T-cell (primary cell): ENCODE measurements at regions not wholly inside any gene's neighbourhood (a gene's known extent, or its start where the extent isn't known, plus 50 kb on each side); places are given as distances from the start of the nearest gene placed in this dataset.
"Not testable (repeated sequence)": the region's sequence is repeated elsewhere in the genome, so short reads cannot be mapped to it uniquely, and the experiment has no call there.

Experiments
- ATAC-seq, 4 experiments: fragments of 200-7000 bp in 3 of 4; fragments of 150-1000 bp in 1 of 4; cut with Tn5 transposase; replicated peaks in 1 of 4; 1 replicate in 3 of 4; 2 replicates in 1 of 4; pipeline ENCODE4 v1.10.0; 2021; ENCODE audit warnings: moderate library complexity in 3 of 4, mild to moderate bottlenecking in 2 of 4, moderate number of reproducible peaks in 1 of 4
- CTCF ChIA-PET, 2 donors: fragments of 300-600 bp; sonication (Branson Sonifier 250); formaldehyde crosslinking; loops; one replicate each; lab custom pipeline; 2022; ENCODE audit warnings: antibody characterized with exemption in 2 of 2; lab: Charles Lee
- POLR2A ChIA-PET, 2 donors: fragments of 300-600 bp; sonication (Branson Sonifier 250); formaldehyde crosslinking; loops; one replicate each; lab custom pipeline; 2022; ENCODE audit warnings: antibody characterized with exemption in 2 of 2; lab: Charles Lee
- DNase-seq, 35 experiments: peaks; one replicate each; pipeline versions ENCODE4 v3.0.0 to v3.0.0-alpha.2; 2013 to 2023
- H3K27ac ChIP-seq: one replicate; pipeline ENCODE4 v1.5.1; 2013; ENCODE audit warnings: low read length
- H3K27me3 ChIP-seq, 2 experiments: replicated peaks in 1 of 2; 1 replicate in 1 of 2; 2 replicates in 1 of 2; pipeline versions ENCODE4 v1.6.1 to v1.7.0; 2013; ENCODE audit warnings: low read length in 1 of 2, mixed read lengths in 1 of 2; ENCODE audit not compliant: control insufficient read depth in 2 of 2, insufficient read depth in 2 of 2; ENCODE audit errors: extremely low read depth in 1 of 2
- H3K36me3 ChIP-seq, 2 donors: 1 replicate in 1 of 2; 2 replicates in 1 of 2; pipeline versions ENCODE4 v1.6.1 to v1.7.0; 2013; ENCODE audit warnings: low read length in 1 of 2; ENCODE audit not compliant: control insufficient read depth in 2 of 2, insufficient read depth in 1 of 2; ENCODE audit errors: extremely low read depth in 1 of 2
- H3K4me1 ChIP-seq, 2 experiments: 1 replicate in 1 of 2; 2 replicates in 1 of 2; pipeline versions ENCODE4 v1.6.1 to v1.7.0; 2013; ENCODE audit warnings: low read length in 2 of 2, mixed read lengths in 1 of 2; ENCODE audit not compliant: insufficient read depth in 2 of 2, control insufficient read depth in 1 of 2; ENCODE audit errors: extremely low read depth in 1 of 2
- H3K4me3 ChIP-seq, 2 donors: 1 replicate in 1 of 2; 2 replicates in 1 of 2; pipeline versions ENCODE4 v1.5.1 to v1.7.0; 2013; ENCODE audit warnings: mild to moderate bottlenecking in 2 of 2, low read length in 1 of 2, moderate library complexity in 1 of 2; ENCODE audit not compliant: control insufficient read depth in 1 of 2; ENCODE audit errors: extremely low read depth in 1 of 2
- H3K9me3 ChIP-seq: 2 replicates; pipeline ENCODE4 v1.7.0; 2013
- H3K27ac Mint-ChIP-seq, 2 donors: one replicate each; pipeline ENCODE4 v1.8.0; 2020 to 2021; ENCODE audit warnings: mild to moderate bottlenecking in 2 of 2, mixed read lengths in 2 of 2
- H3K27me3 Mint-ChIP-seq, 2 donors: one replicate each; pipeline ENCODE4 v1.8.0; 2021 to 2022; ENCODE audit warnings: mixed read lengths in 2 of 2
- H3K36me3 Mint-ChIP-seq: one replicate; pipeline ENCODE4 v1.8.0; 2021; ENCODE audit warnings: mixed read lengths
- H3K4me1 Mint-ChIP-seq, 3 donors: one replicate each; pipeline ENCODE4 v1.8.0; 2020 to 2022; ENCODE audit warnings: mixed read lengths in 3 of 3, mild to moderate bottlenecking in 1 of 3
- H3K4me3 Mint-ChIP-seq, 3 donors: one replicate each; pipeline ENCODE4 v1.8.0; 2020 to 2022; ENCODE audit warnings: mild to moderate bottlenecking in 3 of 3, mixed read lengths in 3 of 3, moderate library complexity in 3 of 3
- H3K9me3 Mint-ChIP-seq, 3 donors: one replicate each; pipeline ENCODE4 v1.8.0; 2020 to 2022; ENCODE audit warnings: mixed read lengths in 3 of 3
- WGBS: methylation state at CpG from one replicate; pipeline ENCODE4 v1.1.5; 2013; ENCODE audit warnings: missing lambda C conversion rate; ENCODE audit not compliant: insufficient coverage; 5-methylcytosine and 5-hydroxymethylcytosine counted together

GRCh38 chr9:124123621-124124020 is 112.1 kb downstream of the LHX2 start:
- peaks cover 0 to 18% of the 10 kb centered on the region in 2 experiments for H3K27me3 ChIP-seq
- ATAC-seq, H3K36me3 Mint-ChIP-seq, H3K4me3 ChIP-seq, POLR2A ChIA-PET, H3K4me3 Mint-ChIP-seq, H3K27ac Mint-ChIP-seq, DNase-seq, H3K27ac ChIP-seq, H3K36me3 ChIP-seq, H3K4me1 ChIP-seq, H3K9me3 Mint-ChIP-seq, H3K4me1 Mint-ChIP-seq, H3K9me3 ChIP-seq: not testable (repeated sequence)
- H3K27me3 Mint-ChIP-seq: peaks cover 4 to 18% of the 10 kb centered on the region in 2 donors
- no CpG with 5 or more reads among the region's 1 CpG for WGBS
- CTCF ChIA-PET: interaction anchor here in 1 of 2 donors (0.6 kb wide), 1 partner anchor 113 kb away, joined by 4 read pairs; no protein-coding TSS in a partner anchor

GRCh38 chr9:124124729-124125650 is 113.4 kb downstream of the LHX2 start:
- no peak overlapping the region for H3K27ac ChIP-seq
- Mint-ChIP-seq H3K27me3 (peaks cover 0 to 10% of the 10 kb centered on the region in 2 donors), H3K4me1 (peaks cover 0 to 5% (median 4%) of the 10 kb centered on the region in 3 donors), H3K36me3 (no peaks in the 10 kb centered on the region), H3K9me3 (peaks cover 0 to 5% (median 0%) of the 10 kb centered on the region in 3 donors), H3K4me3 (no peak overlapping the region), H3K27ac (no peak overlapping the region)
- ChIA-PET POLR2A (no interaction called here), CTCF (no interaction called here)
- H3K27me3 ChIP-seq: peaks cover 0 to 10% of the 10 kb centered on the region in 2 experiments
- ATAC-seq (no peak), DNase-seq (no peak)
- H3K36me3 ChIP-seq: no peaks in the 10 kb centered on the region
- WGBS: 84% methylated on average over 19 of the region's 19 CpGs
- peaks cover 0 to 5% of the 10 kb centered on the region in 2 experiments for H3K4me1 ChIP-seq
- H3K9me3 ChIP-seq: no peaks in the 10 kb centered on the region
- no peak overlapping the region for H3K4me3 ChIP-seq

- no peak overlapping the region for H3K4me3 Mint-ChIP-seq
- CTCF ChIA-PET: interaction anchor here in 1 of 2 donors (2.0 kb wide), 1 partner anchor 261 kb away, joined by 8 read pairs; no protein-coding TSS in a partner anchor
Measured at GRCh38 chr9:124125651-124125977, 114.0 kb downstream of the LHX2 start.

GRCh38 chr9:124126648-124127646 is 115.4 kb downstream of the LHX2 start:
- peaks cover 0 to 5% (median 4%) of the 10 kb centered on the region in 3 donors for H3K4me1 Mint-ChIP-seq
- H3K4me3 ChIP-seq: no peak overlapping the region
- no peaks in the 10 kb centered on the region for H3K9me3 ChIP-seq
- CTCF ChIA-PET: interaction anchor here (0.6 to 2.0 kb wide), 5 partner anchors 9 to 410 kb away, joined by 3 to 8 read pairs (median 4); no protein-coding TSS in a partner anchor
- H3K9me3 Mint-ChIP-seq: no peaks in the 10 kb centered on the region
- WGBS: 20% methylated on average over 17 of the region's 19 CpGs
- peaks cover 0 to 10% of the 10 kb centered on the region in 2 donors for H3K27me3 Mint-ChIP-seq
- DNase-seq: peak; percentile 29 to 82 (median 65)
- no peaks in the 10 kb centered on the region for H3K36me3 Mint-ChIP-seq
- peaks cover 0 to 5% of the 10 kb centered on the region in 2 experiments for H3K4me1 ChIP-seq
- H3K27ac Mint-ChIP-seq: no peak overlapping the region
- H3K27ac ChIP-seq: no peak overlapping the region
- peak in 3 of 4 experiments; percentile 49 to 67 (median 64) for ATAC-seq
- no peak overlapping the region for H3K4me3 Mint-ChIP-seq
- H3K27me3 ChIP-seq: peaks cover 0 to 10% of the 10 kb centered on the region in 2 experiments
- POLR2A ChIA-PET: no interaction called here
- H3K36me3 ChIP-seq: no peaks in the 10 kb centered on the region

More at GRCh38 chr9:124125651-124125977, 114.0 kb downstream of the LHX2 start:
- H3K36me3 ChIP-seq: no peaks in the 10 kb centered on the region
- WGBS: 78% methylated on average over 9 of the region's 12 CpGs
- H3K4me1 ChIP-seq: peaks cover 0 to 5% of the 10 kb centered on the region in 2 experiments
- no peak overlapping the region for H3K4me3 ChIP-seq
- DNase-seq: no peak
- POLR2A ChIA-PET: no interaction called here
- Mint-ChIP-seq H3K9me3 (peaks cover 0 to 5% (median 0%) of the 10 kb centered on the region in 3 donors), H3K27ac (no peak overlapping the region), H3K36me3 (no peaks in the 10 kb centered on the region), H3K4me1 (peaks cover 0 to 5% (median 4%) of the 10 kb centered on the region in 3 donors), H3K27me3 (peaks cover 0 to 10% of the 10 kb centered on the region in 2 donors)
- peaks cover 0 to 10% of the 10 kb centered on the region in 2 experiments for H3K27me3 ChIP-seq
- H3K27ac ChIP-seq: no peak overlapping the region
- no peaks in the 10 kb centered on the region for H3K9me3 ChIP-seq
- ATAC-seq: no peak

GRCh38 chr9:124128568-124129166 is 117.1 kb downstream of the LHX2 start:
- Mint-ChIP-seq H3K4me3 (no peak overlapping the region), H3K27ac (no peak overlapping the region), H3K27me3 (peaks cover 0 to 10% of the 10 kb centered on the region in 2 donors), H3K4me1 (peaks cover 0 to 5% (median 4%) of the 10 kb centered on the region in 3 donors), H3K36me3 (no peaks in the 10 kb centered on the region), H3K9me3 (no peaks in the 10 kb centered on the region)
- H3K4me3 ChIP-seq: no peak overlapping the region
- peaks cover 0 to 10% of the 10 kb centered on the region in 2 experiments for H3K27me3 ChIP-seq
- ATAC-seq: no peak
- no peak overlapping the region for H3K27ac ChIP-seq
- ChIA-PET CTCF (interaction anchor here in 1 of 2 donors (0.9 kb wide), 1 partner anchor 408 kb away, joined by 3 read pairs; no protein-coding TSS in a partner anchor), POLR2A (no interaction called here)
- no peak for DNase-seq
- H3K4me1 ChIP-seq: peaks cover 0 to 5% of the 10 kb centered on the region in 2 experiments
- 87% methylated on average over 10 of the region's 12 CpGs for WGBS
- H3K36me3 ChIP-seq: no peaks in the 10 kb centered on the region
- no peaks in the 10 kb centered on the region for H3K9me3 ChIP-seq
